Ecto neural progenitor cell (in vitro differentiated cells): ENCODE measurements at regions not wholly inside any gene's neighbourhood (a gene's known extent, or its start where the extent isn't known, plus 50 kb on each side); places are given as distances from the start of the nearest gene placed in this dataset.

Experiments
- DNase-seq: peaks from one replicate; pipeline ENCODE4 v3.0.0-alpha.2; 2018; ENCODE audit warnings: low spot score

DNA sequence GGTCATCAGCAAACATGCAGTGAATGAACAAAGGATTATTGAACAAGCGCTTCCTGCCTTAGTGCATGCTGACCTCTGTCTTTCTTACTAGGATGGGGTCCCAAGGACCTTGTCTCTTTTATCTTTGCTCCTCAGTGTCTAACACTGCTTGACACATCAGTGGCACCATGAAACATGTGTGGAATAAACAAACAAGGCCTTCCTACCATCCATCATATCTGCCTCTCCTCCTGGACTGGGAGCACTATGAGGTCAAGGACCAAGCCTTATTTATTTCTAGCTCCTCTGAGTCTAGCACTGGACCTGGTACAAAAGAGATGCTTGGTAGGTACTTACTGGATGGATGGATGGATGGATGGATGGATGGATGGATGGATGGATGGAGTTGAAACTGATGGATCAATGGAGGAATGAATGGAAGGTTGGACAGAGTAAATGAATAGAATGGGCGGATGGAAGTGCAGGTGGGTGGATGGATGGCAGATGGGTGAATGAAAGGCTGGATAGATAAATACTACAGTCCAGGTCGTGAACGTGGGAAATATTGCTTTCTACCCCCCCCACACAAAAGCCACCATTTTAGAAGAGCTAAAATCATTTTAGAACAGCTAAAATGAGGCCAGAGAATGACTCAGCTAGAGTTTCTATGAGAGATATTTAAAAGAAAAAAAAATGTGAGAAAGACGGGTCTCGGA, 104.1 kb upstream of the PTPN1 start:
- no peak for DNase-seq

DNA sequence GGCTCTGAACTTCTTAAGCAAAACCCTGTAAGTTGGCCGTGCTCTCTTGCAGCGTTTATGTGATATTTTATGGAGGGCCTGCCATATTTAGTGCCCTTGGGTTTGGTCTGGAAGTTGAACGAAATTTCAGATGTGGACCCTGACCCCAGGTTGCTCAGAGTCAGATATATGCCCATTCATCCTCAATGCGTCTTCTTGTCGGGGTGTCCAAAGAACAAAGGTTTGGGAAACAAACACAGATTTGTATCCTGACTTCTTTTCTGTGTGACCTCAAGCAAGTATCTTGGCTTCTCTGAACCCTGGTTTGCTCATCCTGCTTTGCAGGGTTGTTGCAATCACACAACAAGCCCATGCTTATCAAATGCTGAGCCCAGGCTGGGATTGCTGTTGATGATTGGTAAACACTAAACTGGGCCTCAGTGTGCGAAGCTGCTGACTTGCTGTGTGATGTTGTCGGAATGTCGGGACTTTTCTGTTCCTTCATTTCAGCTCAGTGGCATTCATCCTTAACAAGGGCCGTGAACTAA, 103.5 kb upstream of the PTPN1 start:
- DNase-seq, result no peak

DNA sequence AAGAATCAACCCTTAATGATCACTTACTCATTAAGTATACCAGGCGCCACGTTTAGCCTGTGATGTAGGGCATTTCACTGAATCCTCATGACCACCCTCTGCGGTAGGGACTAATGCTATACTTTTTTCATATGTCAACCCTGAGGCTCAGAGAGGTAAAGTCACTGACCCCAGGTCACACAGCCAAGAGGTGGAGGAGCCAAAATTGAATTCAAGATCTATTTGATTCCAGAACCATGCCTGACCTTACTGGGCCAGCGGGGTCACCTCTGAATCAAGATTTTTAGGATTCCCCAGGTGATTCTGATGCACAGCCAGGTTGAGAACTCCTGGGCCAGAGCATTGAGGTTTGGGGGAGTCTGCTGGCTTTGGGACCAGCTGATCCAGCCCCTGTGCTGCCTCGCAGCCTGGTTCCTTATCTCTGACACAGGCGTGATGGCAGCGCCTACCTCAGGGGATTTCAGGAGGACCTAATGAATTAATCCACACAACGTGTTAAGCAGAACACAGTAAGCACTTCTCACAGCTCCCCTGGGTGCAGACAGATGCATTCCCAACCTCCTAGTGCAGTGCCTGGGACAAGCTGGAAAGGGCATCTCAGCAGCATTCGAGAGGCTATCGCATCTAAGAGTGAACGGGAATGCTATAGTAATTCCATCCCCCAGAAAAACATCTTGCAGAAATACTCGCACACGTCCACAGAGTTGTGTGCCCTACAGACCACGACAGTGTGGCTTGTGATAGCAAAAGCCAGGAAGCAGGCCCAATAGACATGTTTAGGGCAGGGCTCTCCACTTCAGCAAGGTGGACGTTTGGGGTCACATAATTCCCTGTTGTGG, 101.4 kb upstream of the PTPN1 start:
- DNase-seq, result no peak

DNA sequence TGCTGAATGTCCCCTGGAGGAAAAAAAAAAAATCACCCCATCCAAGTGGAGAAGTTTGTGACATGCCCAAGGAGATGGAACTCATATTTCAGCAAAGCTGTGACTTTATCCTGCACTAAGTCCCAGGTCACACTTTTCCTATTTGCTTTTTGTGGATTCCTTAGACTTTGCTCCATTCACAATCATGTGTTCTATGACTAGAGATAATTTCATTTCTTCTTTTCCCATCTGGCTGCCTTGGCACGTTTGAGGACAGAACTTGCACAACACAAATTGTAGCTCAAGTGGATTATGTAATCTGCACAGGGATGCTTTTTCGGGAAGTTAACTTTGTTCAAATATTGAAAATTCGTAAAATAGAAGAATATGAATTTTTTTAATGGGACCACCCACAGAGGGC, 100.7 kb upstream of the PTPN1 start:
- DNase-seq, result no peak

DNA sequence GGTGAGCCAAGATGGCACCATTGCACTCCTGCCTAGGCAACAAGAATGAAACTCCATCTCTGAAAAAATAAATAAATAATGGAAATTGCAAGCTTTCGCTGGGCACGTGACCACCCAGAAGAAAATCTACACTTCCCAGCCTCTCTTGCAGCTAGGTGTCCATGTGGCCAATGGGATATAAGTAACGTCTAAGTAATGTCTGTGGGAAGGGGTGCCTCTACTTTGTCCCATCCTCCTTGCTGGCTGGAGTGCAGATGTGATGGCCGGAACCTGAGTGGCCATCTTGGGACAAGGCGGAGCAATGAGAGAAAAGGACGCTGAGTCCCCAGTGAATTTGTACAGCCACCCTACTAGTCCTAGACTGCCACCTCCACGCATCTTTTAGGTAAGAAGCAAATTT, 99.8 kb upstream of the PTPN1 start:
- DNase-seq, result no peak

DNA sequence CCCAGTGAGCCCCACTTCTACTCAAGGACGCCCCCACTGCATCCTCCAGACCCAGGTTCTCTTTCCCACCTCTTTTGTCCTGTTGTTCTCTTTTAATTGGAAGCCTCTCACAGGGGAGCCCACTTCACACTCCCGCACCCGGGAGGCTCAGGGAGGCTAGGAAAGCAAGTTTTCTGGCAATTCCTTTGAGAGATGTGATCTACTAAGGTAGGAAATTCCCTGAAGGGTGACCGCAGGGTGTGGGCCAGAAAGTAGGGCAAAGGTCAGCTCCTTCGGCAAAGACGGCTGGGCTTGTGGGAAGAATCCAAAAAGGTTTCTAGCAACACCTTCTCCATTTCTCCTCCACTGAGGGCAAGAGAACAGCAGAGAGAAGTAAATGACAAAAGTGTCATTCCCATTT, 98.1 kb upstream of the PTPN1 start:
- DNase-seq, result no peak

DNA sequence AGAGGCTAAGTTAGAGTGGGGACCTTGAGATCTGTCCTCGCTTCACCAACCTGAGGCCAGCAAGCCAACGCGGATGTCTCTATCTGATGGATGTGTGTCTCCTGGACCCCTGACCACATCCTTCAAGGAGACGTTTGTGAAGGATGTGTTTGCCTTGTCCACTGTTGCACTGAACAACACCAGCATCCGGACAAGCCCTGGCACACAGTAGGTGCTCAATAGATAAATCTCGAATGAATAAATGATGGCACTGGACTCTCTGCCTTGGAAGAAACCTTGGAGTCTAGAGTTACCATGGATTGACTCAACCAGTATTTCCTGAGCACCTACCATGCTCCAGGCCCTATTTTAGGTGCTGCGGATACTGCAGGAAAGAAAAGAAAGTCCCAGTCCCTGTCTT, 97.7 kb upstream of the PTPN1 start:
- no peak for DNase-seq

DNA sequence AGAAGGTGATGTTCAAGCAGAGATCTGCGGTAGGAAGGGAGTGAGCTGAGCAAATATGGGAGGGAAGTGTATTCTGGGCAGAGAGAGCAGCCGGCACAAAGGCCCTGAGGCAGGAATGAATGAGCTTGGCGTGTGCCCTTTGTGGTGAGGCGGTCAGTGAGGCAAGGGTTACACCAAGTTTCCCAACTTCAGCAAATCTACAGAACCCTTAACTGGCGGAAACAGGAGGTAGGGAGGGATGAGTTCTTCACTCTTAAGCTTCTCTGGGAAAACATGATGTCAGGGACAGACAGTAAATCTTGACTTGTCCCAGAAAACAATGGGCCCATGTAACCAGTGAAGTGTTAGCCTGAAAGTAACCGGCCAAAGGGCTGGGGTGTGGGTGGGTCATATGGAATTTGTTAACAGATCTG, 97.1 kb upstream of the PTPN1 start:
- DNase-seq, result no peak

DNA sequence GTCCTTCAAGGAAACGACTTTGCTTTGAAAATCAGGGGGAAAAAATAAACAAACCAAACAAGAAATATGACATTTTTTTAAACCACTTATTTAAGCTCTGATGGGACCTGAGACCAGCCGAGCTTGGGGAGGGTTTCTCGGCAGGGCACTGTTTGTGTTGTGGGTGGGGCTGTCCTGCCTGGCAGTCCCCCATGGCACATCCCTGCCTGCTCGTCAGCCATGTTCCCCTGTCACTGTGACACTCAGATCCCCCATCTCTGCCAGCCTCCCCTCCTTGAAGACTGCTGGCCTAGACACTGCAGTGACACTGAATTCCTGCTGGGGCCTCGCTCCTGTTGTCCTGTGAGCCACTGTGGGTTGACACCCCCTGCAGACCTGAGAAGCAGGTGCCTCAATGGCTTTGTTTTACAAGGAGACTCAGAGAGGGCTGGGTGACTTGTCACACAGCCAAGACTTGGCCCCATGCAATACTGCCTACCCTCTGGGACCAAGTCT, 95.1 kb upstream of the PTPN1 start:
- no peak for DNase-seq

DNA sequence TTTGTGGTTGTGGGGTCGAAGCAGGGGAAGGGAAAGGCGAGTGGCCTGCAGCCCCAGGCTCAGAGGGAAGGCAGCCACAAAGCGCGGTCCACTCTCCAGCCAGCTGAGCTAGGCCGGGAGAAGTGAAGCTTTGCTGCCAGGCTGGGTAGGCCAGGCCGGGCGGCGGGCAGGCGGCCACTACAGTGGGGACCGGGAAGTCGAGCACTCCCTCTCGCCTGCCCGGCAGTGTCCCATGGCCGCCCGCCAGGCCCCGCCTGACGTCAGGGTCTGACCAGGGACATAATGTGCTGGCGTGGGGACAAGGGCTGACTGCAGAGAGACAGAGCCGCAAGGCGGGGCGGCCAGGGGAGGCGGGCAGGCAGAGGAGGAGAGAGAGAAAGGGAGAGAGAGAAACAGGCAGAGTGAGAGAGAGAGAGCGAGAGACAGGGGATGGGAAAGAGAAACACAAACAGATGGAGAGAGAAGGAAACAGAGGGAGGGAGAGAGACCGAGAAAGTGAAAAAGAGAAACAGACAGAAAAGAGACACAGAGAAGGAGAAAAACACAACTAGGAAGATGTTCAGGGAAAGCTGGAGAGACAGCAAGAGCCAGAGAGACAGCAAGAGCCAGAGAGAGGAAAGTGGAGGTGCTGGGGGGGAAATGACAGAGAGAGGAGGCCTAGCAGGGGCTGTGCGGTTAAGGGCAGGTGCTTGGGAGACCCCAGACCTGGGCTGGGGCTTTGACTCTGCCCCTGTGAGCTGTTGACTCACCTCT, 94.5 kb upstream of the PTPN1 start:
- DNase-seq, result no peak

DNA sequence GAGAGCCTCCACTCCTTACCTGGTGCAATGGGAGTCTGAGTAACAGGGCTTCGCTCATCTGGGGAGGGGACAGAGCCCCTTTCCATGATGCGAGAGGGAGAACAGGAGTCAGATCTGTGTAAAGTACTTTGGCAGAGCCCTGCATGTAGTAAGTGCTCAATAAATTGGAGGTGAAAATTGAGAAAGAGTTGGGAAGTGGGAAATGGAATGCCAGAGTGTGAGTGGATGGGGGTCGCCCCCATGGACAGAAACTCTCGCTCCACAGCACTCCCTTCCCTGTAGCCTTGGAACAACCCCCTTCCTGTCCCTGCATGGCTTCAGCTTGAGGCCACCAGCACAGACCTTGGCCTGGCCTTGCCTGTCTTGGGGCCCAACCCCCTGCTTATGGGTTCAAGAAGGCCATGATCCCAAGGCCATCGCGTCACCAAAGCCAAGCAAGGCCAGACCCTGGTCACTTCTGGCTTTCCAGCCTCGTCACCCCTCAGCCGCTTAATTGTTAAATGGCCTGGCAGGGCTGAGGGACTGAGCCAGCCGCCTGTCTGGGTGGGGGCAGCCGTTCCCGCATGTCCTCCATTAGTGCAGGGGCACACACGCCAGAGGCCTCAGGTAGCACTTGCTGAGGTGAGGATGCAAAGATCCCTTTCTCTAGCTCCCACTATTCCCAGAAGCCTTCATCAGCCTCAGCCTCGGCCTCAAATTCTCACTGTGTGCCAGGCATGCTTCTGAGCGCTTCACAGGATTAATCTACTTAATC, 93.7 kb upstream of the PTPN1 start:
- DNase-seq, result no peak

DNA sequence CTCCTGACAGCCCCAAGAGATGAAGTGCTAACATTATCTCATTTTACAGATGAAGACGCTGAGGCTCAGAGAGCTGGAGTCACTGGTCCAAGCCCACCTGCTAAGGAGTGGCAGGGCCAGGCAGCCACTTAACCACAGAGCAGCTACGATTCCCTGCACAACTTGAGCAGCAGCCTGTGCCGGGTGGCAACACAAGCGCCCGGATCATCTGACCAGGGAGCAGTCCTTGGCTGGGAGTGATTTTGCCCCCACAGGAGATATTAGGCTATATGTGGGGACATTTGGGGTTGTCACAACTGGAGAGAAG, 93.2 kb upstream of the PTPN1 start:
- no peak for DNase-seq

DNA sequence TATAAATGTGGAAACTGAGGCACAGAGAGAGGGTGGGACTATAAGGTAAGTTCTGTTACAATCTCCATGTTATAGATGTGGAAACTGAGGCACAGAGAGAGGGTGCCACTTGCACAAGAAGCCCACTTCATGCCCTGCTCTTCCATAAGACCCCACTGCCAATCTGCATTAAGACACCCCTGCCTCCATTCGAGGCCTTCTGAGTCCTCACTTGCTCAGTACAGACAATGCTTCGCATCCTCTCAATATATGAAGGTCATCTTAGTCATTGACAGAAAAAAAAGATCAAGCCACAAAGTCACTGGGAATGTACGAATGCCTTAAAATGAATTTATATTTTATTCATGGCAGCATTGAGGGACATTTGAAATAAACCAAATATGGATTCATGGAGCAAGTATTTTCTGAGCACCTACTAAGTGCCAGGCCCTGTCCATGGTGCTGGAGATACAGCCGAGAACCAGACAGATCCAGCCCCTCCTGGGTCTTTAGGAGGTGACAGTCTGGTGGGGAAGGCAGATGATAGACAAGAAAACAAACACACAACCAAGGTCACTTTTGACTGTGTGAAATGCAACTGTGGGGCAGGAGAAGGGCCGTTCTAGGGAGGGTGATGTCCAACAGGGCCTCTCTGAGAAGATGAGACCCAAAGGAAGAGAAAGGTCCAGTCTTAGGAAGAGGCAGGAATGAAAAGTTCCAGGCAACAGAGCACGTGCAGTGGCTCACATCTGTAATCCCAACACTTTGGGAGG, 92.5 kb upstream of the PTPN1 start:
- DNase-seq, result no peak

DNA sequence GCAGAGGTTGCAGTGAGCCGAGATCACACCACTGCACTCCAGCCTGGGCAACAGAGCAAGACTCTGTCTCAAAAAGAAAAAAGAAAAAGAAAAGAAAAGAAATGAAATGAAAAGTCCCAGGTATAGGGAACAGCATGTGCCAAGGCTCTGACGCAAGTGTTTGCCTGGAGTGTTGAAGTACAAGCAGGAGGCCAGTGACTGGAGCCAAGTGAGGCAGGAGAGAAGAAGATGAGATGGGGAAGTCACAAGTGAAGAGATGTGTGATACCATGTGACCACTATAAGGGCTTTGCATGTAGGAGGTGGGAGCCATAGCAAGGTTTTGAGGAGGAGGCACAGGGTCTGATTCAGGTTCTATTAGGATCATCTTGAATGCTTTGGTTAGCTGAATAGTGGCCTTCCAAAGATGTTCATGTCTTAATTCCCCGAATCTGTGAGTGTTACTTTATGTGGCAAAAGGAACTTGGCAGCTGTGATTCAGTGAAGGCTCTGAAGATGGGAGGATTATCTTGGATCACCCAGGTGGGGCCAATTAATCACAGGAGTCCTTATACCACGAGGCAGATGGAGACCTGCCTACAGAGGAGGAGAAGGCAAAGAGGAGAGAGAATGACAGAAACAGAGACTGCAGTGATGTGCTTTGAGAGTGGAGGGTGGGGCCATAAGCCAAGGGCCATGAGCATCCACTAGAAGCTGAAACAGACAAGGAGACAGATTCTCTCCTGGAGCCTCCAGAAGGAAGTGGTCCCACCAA, 91.1 kb upstream of the PTPN1 start:
- no peak for DNase-seq

DNA sequence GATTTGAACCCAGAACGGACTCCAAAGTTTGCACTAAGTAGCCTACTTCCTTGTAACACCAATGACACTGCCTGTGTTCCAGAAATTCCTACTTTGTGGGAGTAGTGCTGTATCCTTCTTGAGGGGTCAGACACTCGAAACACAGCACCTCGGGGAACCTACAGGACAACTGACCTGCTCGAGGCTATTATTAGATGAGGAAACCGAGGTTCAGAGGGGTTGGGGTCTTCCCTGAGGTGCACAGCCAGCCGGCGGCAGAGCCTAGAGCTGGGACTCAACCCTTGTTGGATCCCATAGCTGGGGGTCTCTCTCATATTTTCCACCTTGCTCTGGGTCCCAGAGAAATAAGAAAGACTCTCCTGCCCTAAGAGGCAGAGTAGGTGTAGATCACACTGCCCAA, 89.8 kb upstream of the PTPN1 start:
- DNase-seq, result no peak

DNA sequence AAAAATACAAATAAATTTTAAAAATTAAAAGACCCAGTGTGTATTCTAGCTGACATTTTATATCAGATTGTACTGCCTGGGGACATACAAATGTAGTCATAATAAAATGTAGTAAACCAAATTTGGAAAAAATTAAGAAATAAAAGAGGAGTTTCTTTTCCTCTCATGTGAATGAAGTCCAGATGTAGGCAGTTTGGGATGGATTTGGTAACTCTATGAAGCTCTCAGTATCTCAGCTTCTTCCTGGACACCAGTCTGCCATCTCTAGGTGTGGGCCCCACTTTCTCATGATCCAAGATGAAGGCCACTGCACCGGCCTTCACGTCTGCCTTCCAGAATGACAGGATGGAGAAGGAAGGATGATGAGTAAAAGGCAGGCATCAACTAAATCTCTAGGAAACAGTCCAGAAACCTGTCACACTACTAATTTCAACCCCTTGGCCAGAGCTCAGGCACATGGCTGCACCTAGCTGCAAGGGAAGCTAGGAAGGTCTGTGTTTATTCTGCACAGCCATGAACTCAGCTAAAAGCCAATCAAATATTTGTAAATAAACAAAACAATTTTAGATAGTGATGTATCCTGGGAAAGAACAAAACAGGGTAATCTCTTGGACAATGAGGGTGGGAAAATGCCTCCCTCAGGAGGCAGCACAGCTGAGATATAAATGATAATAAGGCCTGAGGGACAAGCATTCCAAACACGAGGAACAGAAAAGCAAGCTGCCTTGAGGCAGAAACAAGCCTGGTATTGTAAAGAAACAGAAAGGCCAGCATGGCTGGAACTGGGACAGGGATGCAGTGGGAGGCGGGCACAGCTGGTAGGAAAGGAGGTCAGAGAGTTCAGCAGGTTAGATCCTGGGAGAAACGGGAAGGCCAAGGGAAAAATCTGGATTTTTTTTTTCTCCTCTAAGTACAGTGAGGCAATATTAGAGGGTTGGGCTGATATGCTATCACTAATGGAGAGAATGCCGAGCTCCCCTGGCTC, 88.5 kb upstream of the PTPN1 start:
- no peak for DNase-seq

DNA sequence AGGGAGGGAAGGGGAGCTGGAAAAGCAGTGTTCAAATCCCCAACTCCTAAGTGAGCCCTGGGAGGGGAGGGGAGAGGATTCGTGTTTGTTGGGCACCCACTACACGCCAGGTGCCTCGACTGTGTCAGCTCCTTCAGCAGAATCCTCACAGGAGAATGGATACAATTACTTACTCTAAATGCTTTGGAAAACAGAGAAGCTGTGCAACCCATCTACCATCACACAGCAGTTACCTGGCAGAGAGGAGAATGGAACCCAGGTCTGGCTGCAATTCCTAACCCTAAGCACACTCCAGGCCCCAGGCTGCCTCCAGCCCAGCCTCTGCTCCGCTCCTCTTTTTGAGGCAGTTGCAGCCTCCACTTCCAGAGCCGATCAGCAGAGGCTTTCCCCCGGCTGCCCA, 86.4 kb upstream of the PTPN1 start:
- DNase-seq, result no peak

DNA sequence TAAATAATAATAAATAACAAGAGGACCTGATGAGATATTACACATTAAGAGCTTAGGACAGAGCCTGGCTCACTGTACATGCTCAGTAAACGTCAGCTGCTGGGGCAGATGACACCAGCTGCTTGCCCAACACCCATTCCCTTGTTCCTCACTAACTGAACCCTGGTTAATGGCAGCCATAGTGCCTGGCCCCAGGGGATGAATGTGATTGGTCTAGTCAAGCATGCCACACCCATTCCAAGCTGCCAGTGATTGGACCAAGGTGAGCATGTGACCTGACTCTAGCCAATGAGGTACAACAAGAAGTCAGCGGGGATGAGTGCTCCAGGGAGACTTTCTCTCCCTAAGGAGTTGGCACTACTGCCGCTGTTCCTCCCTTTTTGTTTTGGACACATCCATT, 85.1 kb upstream of the PTPN1 start:
- DNase-seq, result no peak
